Right lobe of liver (tissue), 6 donors: ENCODE measurements at regions not wholly inside any gene's neighbourhood (a gene's known extent, or its start where the extent isn't known, plus 50 kb on each side); places are given as distances from the start of the nearest gene placed in this dataset.

Source experiments
- ATAC-seq, 4 donors: fragments of 200-7000 bp; cut with Tn5 transposase; one replicate each; pipeline ENCODE4 v1.9.1; 2020; ENCODE audit warnings: mild to moderate bottlenecking in 4 of 4, moderate library complexity in 4 of 4
- DNase-seq, 3 donors: peaks; one replicate each; pipeline ENCODE4 v3.0.0-alpha.2; 2020
- H3K27ac ChIP-seq, 3 donors: fragments of 200-600 bp; one replicate each; pipeline ENCODE4 v1.8.0; 2022
- H3K27me3 ChIP-seq, 2 donors: fragments of 200-600 bp; one replicate each; pipeline ENCODE4 v1.8.0; 2022
- H3K36me3 ChIP-seq, 4 donors: fragments of 200-600 bp; sonication (generic) in 1 of 4; one replicate each; pipeline versions ENCODE4 v1.5.1 to v1.8.0; 2017 to 2022; ENCODE audit warnings: control low read depth in 1 of 4
- H3K4me1 ChIP-seq, 4 donors: fragments of 200-600 bp; sonication (generic) in 1 of 4; one replicate each; pipeline versions ENCODE4 v1.5.1 to v1.8.0; 2017 to 2022; ENCODE audit warnings: control low read depth in 1 of 4
- H3K4me3 ChIP-seq, 3 donors: fragments of 200-600 bp; one replicate each; pipeline ENCODE4 v1.8.0; 2022
- H3K9me3 ChIP-seq, 4 donors: fragments of 200-600 bp; sonication (generic) in 1 of 4; one replicate each; pipeline versions ENCODE4 v1.5.1 to v1.8.0; 2017 to 2022; ENCODE audit warnings: control low read depth in 1 of 4
- POLR2A ChIP-seq: fragments of 450-650 bp; IDR thresholded peaks from one replicate; pipeline ENCODE4 v1.6.1; 2017; ENCODE audit warnings: antibody characterized with exemption, mild to moderate bottlenecking
- WGBS: methylation state at CpG from one replicate; pipeline ENCODE4 v1.1.6; 2018; ENCODE audit warnings: low coverage, low lambda C conversion rate; ENCODE audit not compliant: insufficient coverage; ENCODE audit errors: missing lambda C conversion rate; 5-methylcytosine and 5-hydroxymethylcytosine counted together
- intact Hi-C, 2 donors: fragments of 100-400 bp; cut with DNase I; formaldehyde crosslinking; loops; one replicate each; pipeline versions ENCODE4 v1.11.2 to v1.14.1; 2022
- TF ChIP-seq, protein P1 (sequence below), 4 donors: fragments of 200-600 bp in 3 of 4; fragments of 450-650 bp in 1 of 4; IDR thresholded peaks; one replicate each; pipeline versions ENCODE4 v1.5.1 to v1.8.0; 2016 to 2022; ENCODE audit warnings: antibody characterized with exemption in 4 of 4, mild to moderate bottlenecking in 2 of 4
- donor health status: DM: no; HTN: yes; CAD: no.
- donor health status: DM: no; HTN: no; CAD: no.
- donor health status: DM: no; HTN: no; CAD: no.
- donor health status: DM: no; HTN: yes; CAD: no.
- donor health status: DM: no; HTN: yes; CAD: no.

DNA sequence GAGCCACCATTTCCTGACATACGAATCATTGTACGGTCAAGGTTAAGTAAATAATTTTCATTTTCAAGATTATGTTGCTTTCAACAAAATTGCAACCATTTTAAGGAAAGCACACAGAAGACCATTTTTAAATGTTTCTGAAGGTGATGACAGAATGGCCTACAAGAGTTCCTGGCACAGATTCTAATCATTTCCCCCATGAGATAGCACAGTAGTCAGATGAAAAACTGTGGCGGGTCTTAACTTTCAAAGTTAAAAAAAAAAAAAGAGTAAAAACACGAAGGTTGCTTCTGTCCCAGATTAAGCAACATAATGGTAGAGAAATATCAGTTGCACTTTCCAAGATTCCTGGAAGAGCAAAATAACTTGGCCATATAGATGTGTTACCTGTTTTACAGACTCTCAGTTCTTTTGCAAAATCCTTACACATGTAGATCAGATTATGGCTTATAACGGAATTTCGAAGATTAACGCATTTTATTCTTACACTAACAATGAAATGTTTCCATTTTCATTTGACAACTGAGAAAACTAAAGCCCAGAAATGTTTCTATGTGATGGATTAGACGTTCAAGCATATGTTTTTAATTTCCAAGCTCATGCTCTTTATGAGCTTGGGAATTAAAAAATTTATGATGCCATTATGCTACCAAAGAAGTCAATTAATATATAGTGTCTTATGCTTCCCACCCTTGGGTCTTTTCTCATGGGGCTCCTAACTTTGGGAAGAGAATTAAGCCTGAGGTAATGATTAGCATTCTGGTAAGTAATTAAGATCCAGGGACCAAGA is 335.1 kb upstream of the CLNK start:
- Histone ChIP-seq H3K36me3 (no peaks in the 10 kb centered on the region), H3K4me1 (no peaks in the 10 kb centered on the region), H3K27ac (no peak overlapping the region), H3K27me3 (no peaks in the 10 kb centered on the region), H3K4me3 (no peak overlapping the region), H3K9me3 (no peaks in the 10 kb centered on the region)
- TF ChIP-seq, protein P1, sequence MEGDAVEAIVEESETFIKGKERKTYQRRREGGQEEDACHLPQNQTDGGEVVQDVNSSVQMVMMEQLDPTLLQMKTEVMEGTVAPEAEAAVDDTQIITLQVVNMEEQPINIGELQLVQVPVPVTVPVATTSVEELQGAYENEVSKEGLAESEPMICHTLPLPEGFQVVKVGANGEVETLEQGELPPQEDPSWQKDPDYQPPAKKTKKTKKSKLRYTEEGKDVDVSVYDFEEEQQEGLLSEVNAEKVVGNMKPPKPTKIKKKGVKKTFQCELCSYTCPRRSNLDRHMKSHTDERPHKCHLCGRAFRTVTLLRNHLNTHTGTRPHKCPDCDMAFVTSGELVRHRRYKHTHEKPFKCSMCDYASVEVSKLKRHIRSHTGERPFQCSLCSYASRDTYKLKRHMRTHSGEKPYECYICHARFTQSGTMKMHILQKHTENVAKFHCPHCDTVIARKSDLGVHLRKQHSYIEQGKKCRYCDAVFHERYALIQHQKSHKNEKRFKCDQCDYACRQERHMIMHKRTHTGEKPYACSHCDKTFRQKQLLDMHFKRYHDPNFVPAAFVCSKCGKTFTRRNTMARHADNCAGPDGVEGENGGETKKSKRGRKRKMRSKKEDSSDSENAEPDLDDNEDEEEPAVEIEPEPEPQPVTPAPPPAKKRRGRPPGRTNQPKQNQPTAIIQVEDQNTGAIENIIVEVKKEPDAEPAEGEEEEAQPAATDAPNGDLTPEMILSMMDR (IDR thresholded peaks at IDR 0.05), result no peak
- TF ChIP-seq POLR2A, result no peak
- intact Hi-C loops, result no loop called here
- ATAC-seq, result no peak
- WGBS, result 48% methylated on average over 8 of the region's 8 CpGs
- DNase-seq, result no peak

DNA sequence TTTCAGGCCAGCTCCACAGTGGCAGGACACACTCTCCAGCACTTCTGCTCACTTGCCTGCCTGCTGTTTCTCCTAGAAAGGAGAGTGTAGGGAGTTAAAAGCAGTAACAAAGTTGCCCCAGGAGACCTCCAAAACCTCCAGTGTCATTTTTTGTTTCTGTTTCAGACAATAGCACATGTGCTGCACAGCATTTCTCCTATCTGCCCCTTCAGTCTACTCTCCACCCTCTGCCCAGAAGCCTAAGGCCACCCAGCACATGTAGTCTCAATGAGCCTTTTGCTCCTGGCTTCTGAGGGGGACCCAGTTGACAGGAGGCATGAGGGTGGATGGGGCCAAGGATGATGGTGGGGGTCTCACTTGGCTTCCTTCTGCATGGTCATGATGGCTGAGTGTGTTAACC is 329.6 kb upstream of the CLNK start:
- DNase-seq, result no peak
- no peak for TF ChIP-seq POLR2A
- TF ChIP-seq, protein P1 (IDR thresholded peaks at IDR 0.05), result no peak
- Histone ChIP-seq H3K27me3 (no peaks in the 10 kb centered on the region), H3K36me3 (no peaks in the 10 kb centered on the region), H3K27ac (no peak overlapping the region), H3K4me3 (no peak overlapping the region), H3K4me1 (no peaks in the 10 kb centered on the region), H3K9me3 (no peaks in the 10 kb centered on the region)
- no peak for ATAC-seq
- intact Hi-C loops, result no loop called here

DNA sequence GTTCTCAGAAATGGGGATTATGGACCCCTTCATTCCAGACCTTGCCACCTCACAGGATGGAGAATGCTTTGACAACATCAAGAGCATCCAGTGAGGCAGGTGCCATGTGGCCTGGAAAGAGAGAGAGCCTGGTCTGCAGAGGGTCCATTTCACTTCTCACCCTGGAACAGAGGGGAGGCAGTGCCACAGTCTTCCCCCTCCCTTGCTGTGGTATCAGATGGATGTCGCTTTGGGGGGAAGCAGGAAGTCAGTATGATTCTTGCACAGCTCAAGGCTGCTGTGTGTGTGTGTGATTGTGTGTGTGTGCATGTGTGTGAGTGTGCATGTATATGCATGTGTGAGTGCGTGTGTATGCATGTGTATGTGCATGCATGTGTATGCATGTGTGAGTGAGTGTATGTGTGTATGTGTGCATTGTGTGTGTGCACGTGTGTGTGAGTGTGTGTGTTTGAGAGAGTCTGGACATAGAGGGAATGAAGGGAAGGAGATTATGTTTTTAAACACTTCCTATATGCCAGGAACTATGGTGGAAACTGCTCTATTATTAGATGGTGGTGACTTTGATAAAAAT is 328.6 kb upstream of the CLNK start:
- no peak overlapping the region for H3K4me3 ChIP-seq
- no peak for DNase-seq

DNA sequence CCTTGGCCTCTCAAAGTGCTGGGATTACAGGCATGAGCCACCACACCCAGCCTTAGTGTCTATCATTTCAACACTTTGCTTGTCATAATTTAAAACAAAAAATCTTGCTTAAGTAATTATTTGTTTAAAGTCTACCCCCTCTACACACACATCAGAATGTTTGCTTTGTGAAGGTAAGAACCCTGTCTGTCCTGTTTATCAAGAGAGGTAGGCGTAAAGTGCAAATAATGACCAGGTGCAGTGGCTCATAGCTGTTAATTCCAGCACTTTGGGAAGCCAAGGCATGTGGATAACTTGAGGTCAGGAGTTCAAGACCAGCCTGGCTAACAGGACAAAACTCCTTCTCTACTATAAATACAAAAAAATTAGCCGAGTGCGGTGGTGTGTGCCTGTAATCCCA is 326.7 kb upstream of the CLNK start:
- intact Hi-C loops, result no loop called here
- Histone ChIP-seq H3K36me3 (no peaks in the 10 kb centered on the region), H3K27ac (no peak overlapping the region), H3K9me3 (no peaks in the 10 kb centered on the region), H3K4me3 (no peak overlapping the region), H3K4me1 (no peaks in the 10 kb centered on the region), H3K27me3 (no peaks in the 10 kb centered on the region)
- ATAC-seq (no peak), DNase-seq (no peak)
- WGBS, result 58% methylated on average over 3 of the region's 3 CpGs
- TF ChIP-seq POLR2A, result no peak
- TF ChIP-seq, protein P1 (IDR thresholded peaks at IDR 0.05), result no peak

More for the DNA sequence above, 328.6 kb upstream of the CLNK start:
- H3K36me3 ChIP-seq, result no peaks in the 10 kb centered on the region
- ATAC-seq, result no peak
- no peaks in the 10 kb centered on the region for H3K9me3 ChIP-seq
- no peaks in the 10 kb centered on the region for H3K27me3 ChIP-seq
- no peak for TF ChIP-seq POLR2A
- TF ChIP-seq, protein P1 (IDR thresholded peaks at IDR 0.05), result no peak
- no peak overlapping the region for H3K27ac ChIP-seq
- intact Hi-C loops, result no loop called here
- 67% methylated on average over 3 of the region's 3 CpGs for WGBS
- H3K4me1 ChIP-seq, result no peaks in the 10 kb centered on the region
